Stimulated activated naive CD8-positive, alpha-beta T cell treated with anti-CD3 and anti-CD28 coated beads, Interleukin-15, Interleukin-2, amounts not matched to agents 100 U/mL and 50 U/mL, for 24 hours (primary cell): ENCODE measurements at regions not wholly inside any gene's neighbourhood (a gene's known extent, or its start where the extent isn't known, plus 50 kb on each side); places are given as distances from the start of the nearest gene placed in this dataset.
"Not testable (repeated sequence)": the region's sequence is repeated elsewhere in the genome, so short reads cannot be mapped to it uniquely, and the experiment has no call there.

ENCODE experiments used
- ATAC-seq: fragments of 150-1000 bp; cut with Tn5 transposase; one replicate; pipeline ENCODE4 v1.10.0; 2021
- DNase-seq: peaks from one replicate; pipeline ENCODE4 v3.0.0; 2021

GRCh38 chr11:127864861-127865260 is 722.5 kb downstream of the ETS1 start:
- ATAC-seq (no peak), DNase-seq (no peak)

DNA sequence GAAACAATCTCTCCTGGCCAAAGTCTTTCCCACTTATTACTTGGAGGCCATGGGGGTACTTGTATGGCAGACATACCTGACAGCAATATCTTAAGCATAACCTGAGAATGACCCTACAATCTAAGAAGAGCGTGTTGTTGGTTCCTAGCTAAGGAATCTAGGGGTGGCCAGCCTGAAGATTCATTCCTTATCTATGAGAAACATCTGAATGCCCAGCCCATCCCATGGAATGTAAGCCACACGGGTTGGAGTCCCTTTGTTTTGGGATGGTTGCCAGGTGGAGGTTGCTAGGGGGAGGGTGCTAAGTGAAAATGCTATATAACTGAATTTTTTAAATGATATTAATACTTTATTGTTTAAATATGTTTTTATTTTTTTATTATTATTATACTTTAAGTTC is 725.0 kb downstream of the ETS1 start:
- ATAC-seq (no peak), DNase-seq (no peak)

GRCh38 chr11:127859941-127860354 is 727.4 kb downstream of the ETS1 start:
- ATAC-seq (no peak), DNase-seq (no peak)

DNA sequence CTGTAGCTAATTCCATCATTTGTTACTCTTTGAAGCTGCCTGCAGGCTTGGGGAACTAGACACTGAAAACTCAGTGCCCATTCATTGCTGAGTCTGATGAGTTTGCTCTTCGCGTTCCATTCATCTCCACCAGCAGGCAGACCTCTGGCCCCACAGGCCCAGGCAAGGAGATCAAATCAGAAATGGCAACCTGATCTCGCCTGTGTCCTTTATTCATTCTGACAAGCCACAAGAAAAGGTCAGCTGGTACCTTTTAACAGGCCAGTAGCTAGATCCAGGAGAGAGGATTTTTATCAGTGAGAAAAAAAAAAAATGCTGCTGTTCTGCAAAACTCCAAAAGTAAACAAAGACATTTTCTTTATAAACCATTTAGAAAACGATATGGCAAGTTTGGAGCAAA is 742.5 kb downstream of the ETS1 start:
- no peak for DNase-seq
- no peak for ATAC-seq

DNA sequence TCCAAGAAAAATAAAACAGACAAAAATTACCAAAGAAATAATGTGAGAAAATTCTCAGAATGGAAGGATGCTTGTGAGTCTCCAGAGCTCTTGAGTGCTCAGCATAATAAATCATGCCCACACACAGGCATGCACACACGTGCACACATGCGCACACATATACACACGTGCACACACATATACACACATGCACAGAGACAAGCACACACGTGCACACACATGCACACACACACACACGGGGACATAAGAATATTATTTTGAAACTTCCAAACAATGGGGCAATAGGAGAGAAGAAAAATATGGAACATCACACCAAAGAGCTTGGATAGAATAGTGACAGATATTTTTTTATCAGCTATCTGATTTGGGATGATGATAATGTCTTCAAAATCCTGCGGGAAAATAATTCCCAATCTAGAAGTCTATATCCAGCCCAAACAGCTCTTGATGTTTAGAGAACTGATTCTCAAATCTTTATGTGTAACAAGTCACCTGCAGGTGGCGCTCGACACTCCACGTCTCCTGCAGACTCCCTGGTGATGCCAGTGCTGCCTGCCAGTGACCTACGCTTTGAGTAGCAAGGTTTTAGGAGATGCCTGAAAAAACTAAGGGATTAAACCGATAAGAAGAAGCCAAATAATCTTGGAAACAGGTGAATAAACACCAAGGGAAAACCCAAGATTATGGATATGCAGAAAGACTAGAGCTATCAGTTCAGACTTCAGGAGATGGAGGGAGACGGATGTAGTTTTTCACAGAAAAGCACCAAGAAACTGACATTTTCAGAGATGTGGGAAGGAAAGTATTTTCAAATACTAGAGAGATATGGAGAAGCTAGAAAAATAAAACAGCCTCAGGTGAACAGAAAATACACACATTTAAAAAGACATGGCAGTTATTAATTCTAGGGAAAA is 743.6 kb downstream of the ETS1 start:
- no peak for ATAC-seq
- peak; percentile 73 for DNase-seq

DNA sequence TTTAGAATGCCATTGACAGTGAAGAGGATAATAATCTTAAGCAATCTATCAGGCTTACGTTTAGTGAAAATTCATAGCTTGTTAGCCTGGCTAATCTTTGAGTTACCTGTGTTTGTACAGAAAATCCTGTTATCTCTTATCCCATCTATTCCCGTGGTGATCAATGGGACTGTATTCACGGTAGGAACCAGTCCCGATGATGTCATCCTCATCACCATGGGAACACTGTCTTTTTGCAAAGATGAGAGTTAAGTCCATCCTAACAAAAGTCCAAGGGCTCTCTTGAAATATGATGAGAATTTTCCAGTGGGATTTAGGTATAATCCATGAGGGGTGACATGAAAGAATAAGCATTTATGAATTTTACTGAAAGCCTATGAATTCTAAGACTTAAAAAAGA is 762.2 kb downstream of the ETS1 start:
- DNase-seq (no peak), ATAC-seq (no peak)

- DNase-seq, result no peak
- ATAC-seq, result no peak
These were observed 768.7 kb downstream of the ETS1 start for GRCh38 chr11:127818625-127819024.

DNA sequence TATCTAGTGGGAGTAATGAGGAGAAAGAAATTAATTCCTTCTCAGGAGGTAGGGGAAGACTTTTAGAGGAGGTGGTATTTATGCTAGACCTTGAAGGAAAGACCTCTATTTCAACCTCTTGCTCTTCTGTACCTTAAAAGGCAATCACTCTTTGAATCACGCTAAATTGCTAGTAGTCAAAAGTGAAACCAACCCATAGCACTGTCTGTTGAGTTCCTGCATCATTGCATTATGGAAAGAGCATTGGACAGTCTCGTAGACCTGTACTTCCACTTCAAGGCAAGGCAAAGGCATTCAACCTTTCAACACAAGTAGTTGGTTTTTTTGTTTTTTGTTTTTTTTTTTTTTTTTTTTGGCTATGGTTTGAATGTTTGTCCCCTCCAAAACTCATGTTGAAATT is 770.4 kb downstream of the ETS1 start:
- DNase-seq (no peak), ATAC-seq (no peak)

DNA sequence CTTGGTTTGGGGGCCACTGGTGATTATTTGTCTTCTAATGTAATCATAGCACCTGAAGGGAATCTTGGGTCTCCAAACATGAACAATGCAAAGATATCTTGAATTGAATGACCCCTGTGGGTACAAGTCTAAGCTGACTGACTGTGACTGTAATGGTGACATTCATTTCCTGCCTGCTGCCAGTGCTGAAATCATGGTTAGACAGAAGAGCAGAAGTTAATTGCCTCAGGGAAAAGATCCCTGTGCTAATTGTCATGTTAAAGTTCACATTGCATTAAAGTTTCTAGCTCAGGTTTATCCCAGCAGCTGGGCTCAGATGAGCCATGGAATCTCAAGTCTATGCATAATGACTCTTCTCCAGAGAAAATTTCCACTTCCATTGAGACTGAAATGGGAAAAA is 772.0 kb downstream of the ETS1 start:
- DNase-seq, result no peak
- ATAC-seq, result no peak

- no peak for ATAC-seq
- no peak for DNase-seq
These were observed 780.9 kb downstream of the ETS1 start for GRCh38 chr11:127806501-127806900.

GRCh38 chr11:127805771-127806170 is 781.6 kb downstream of the ETS1 start:
- ATAC-seq, result no peak

GRCh38 chr11:127804747-127805400 is 782.5 kb downstream of the ETS1 start:
- ATAC-seq (no peak), DNase-seq (no peak)

More at GRCh38 chr11:127805771-127806170, 781.6 kb downstream of the ETS1 start:
- DNase-seq, result no peak

GRCh38 chr11:127803755-127804154 is 783.6 kb downstream of the ETS1 start:
- ATAC-seq, result no peak
- DNase-seq, result no peak

DNA sequence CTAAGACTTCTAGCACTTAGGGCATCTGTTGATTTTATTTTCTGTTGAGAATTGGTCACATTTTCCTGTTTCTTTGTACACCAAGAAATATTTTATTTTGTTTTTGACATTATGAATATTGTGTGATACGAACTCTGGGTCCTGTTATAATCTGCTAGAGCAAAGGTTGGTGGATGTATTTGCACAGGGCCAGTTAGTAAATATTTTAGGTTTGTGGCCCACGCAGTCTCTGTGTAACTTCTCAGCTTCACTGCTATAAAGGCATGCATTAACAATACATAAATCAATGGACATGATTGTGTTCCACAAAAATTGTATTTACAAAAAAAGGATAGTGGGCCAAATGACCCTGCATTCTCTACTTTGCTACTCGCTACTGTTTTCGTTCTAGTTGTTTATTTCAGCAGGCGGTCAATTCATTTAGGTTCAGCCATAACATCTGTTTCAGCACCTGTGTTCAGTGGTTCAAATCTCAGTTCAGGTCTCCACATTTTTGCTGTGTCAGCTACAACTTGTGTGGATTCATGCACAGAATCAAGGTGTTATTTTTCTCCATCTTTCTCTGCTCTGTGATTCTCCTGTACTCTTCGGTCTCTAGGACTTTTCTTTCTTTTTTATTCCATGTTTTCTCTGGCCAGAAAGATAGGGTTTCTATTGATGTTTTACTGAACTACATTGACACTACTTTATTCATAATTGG is 786.2 kb downstream of the ETS1 start:
- no peak for DNase-seq
- no peak for ATAC-seq

GRCh38 chr11:127795326-127795725 is 792.0 kb downstream of the ETS1 start:
- no peak for DNase-seq
- no peak for ATAC-seq

GRCh38 chr11:127791844-127792243 is 791.3 kb upstream of the KIRREL3 start:
- DNase-seq (no peak), ATAC-seq (no peak)

GRCh38 chr11:127790592-127790991 is 790.0 kb upstream of the KIRREL3 start:
- no peak for DNase-seq
- ATAC-seq, result no peak

GRCh38 chr11:127789927-127790326 is 789.4 kb upstream of the KIRREL3 start:
- ATAC-seq (no peak), DNase-seq (peak; percentile 5)

GRCh38 chr11:127772938-127773337 is 772.4 kb upstream of the KIRREL3 start:
- not testable (repeated sequence) for DNase-seq, ATAC-seq

- ATAC-seq, DNase-seq: not testable (repeated sequence)
These were observed 768.4 kb upstream of the KIRREL3 start for GRCh38 chr11:127768931-127769330.

- ATAC-seq (no peak), DNase-seq (no peak)
These were observed 766.2 kb upstream of the KIRREL3 start for GRCh38 chr11:127766734-127767133.

- no peak for DNase-seq
- no peak for ATAC-seq
These were observed 738.3 kb upstream of the KIRREL3 start for GRCh38 chr11:127738771-127739286.

GRCh38 chr11:127737499-127737898 is 736.9 kb upstream of the KIRREL3 start:
- no peak for DNase-seq
- ATAC-seq, result no peak
